CD4-positive, alpha-beta T cell (primary cell): ENCODE measurements at regions not wholly inside any gene's neighbourhood (a gene's known extent, or its start where the extent isn't known, plus 50 kb on each side); places are given as distances from the start of the nearest gene placed in this dataset.

Experiments
- ATAC-seq: fragments of 200-7000 bp; cut with Tn5 transposase; one replicate; pipeline ENCODE4 v1.10.0; 2022; ENCODE audit warnings: mild to moderate bottlenecking; ENCODE audit not compliant: poor library complexity
- CTCF ChIA-PET: fragments of 350-600 bp; sonication (Branson Sonifier 250); formaldehyde crosslinking; loops from one replicate; lab custom pipeline; 2021; ENCODE audit warnings: antibody characterized with exemption, inconsistent platforms; lab: Charles Lee
- POLR2A ChIA-PET: fragments of 350-600 bp; sonication (Branson Sonifier 250); formaldehyde crosslinking; loops from one replicate; lab custom pipeline; 2021; ENCODE audit warnings: antibody characterized with exemption, inconsistent platforms; lab: Charles Lee
- DNase-seq, 14 experiments: peaks; one replicate each; pipeline ENCODE4 v3.0.0-alpha.2; 2013 to 2020; ENCODE audit warnings: mixed read lengths in 2 of 14
- H3K27ac ChIP-seq, 2 donors: one replicate each; pipeline versions ENCODE4 v1.5.1 to v1.7.0; 2013; ENCODE audit warnings: low read length in 2 of 2, low read depth in 1 of 2, mild to moderate bottlenecking in 1 of 2
- H3K27me3 ChIP-seq, 2 experiments: 1 replicate in 1 of 2; 2 replicates in 1 of 2; pipeline versions ENCODE4 v1.6.1 to v1.7.0; 2013; ENCODE audit warnings: low read length in 2 of 2, control low read depth in 1 of 2, mild to moderate bottlenecking in 1 of 2, moderate library complexity in 1 of 2; ENCODE audit not compliant: insufficient read depth in 2 of 2, control insufficient read depth in 1 of 2
- H3K36me3 ChIP-seq: one replicate; pipeline ENCODE4 v1.6.1; 2013; ENCODE audit warnings: low read length, control low read depth; ENCODE audit not compliant: insufficient read depth
- H3K4me1 ChIP-seq: one replicate; pipeline ENCODE4 v1.6.1; 2013; ENCODE audit warnings: low read length, control low read depth; ENCODE audit not compliant: insufficient read depth
- H3K4me3 ChIP-seq: one replicate; pipeline ENCODE4 v1.5.1; 2013; ENCODE audit warnings: mild to moderate bottlenecking, low read length, moderate library complexity
- H3K9me3 ChIP-seq, 2 experiments: 1 replicate in 1 of 2; 2 replicates in 1 of 2; pipeline versions ENCODE4 v1.6.1 to v1.7.0; 2013; ENCODE audit warnings: low read length in 2 of 2, mild to moderate bottlenecking in 2 of 2, control low read depth in 1 of 2, moderate library complexity in 1 of 2; ENCODE audit not compliant: control insufficient read depth in 1 of 2, insufficient read depth in 1 of 2
- H3K27ac Mint-ChIP-seq: one replicate; pipeline ENCODE4 v1.8.0; 2020; ENCODE audit warnings: mixed read lengths
- H3K27me3 Mint-ChIP-seq: one replicate; pipeline ENCODE4 v1.8.0; 2021; ENCODE audit warnings: mixed read lengths
- H3K36me3 Mint-ChIP-seq: one replicate; pipeline ENCODE4 v1.8.0; 2021; ENCODE audit warnings: low read depth, mixed read lengths
- H3K4me1 Mint-ChIP-seq: one replicate; pipeline ENCODE4 v1.8.0; 2021; ENCODE audit warnings: low read depth, mixed read lengths
- H3K4me3 Mint-ChIP-seq: one replicate; pipeline ENCODE4 v1.8.0; 2020; ENCODE audit warnings: mild to moderate bottlenecking, mixed read lengths
- H3K9me3 Mint-ChIP-seq: one replicate; pipeline ENCODE4 v1.8.0; 2020; ENCODE audit warnings: mixed read lengths
- CTCF ChIP-seq: fragments of 200-600 bp; IDR thresholded peaks from one replicate; pipeline ENCODE4 v1.8.0; 2022; ENCODE audit warnings: antibody characterized with exemption, mild to moderate bottlenecking
- intact Hi-C, 2 experiments: fragments of 100-400 bp; cut with DNase I in 1 of 2; cut with micrococcal nuclease in 1 of 2; formaldehyde crosslinking; loops; one replicate each; pipeline versions ENCODE4 v1.15.1 to v1.9.0; 2023 to 2025; cut with DNase I, micrococcal nuclease

- ChIA-PET CTCF (no interaction called here), POLR2A (no interaction called here)
- no peak for ATAC-seq
- H3K4me3 Mint-ChIP-seq = no peak overlapping the region
- H3K9me3 Mint-ChIP-seq = no peaks in the 10 kb centered on the region
- DNase-seq = no peak
- Histone ChIP-seq H3K9me3 (peaks cover 0 to 12% of the 10 kb centered on the region in 2 experiments), H3K27me3 (no peaks in the 10 kb centered on the region), H3K36me3 (no peaks in the 10 kb centered on the region), H3K27ac (no peak overlapping the region), H3K4me1 (no peaks in the 10 kb centered on the region), H3K4me3 (no peak overlapping the region)
- no peaks in the 10 kb centered on the region for H3K4me1 Mint-ChIP-seq
- no peaks in the 10 kb centered on the region for H3K36me3 Mint-ChIP-seq
- H3K27ac Mint-ChIP-seq = no peak overlapping the region
- intact Hi-C loops = no loop called here
- TF ChIP-seq CTCF = no peak
- no peaks in the 10 kb centered on the region for H3K27me3 Mint-ChIP-seq
These were observed 614.7 kb upstream of the TMEM132C start for GRCh38 chr12:127652281-127652680.

DNA sequence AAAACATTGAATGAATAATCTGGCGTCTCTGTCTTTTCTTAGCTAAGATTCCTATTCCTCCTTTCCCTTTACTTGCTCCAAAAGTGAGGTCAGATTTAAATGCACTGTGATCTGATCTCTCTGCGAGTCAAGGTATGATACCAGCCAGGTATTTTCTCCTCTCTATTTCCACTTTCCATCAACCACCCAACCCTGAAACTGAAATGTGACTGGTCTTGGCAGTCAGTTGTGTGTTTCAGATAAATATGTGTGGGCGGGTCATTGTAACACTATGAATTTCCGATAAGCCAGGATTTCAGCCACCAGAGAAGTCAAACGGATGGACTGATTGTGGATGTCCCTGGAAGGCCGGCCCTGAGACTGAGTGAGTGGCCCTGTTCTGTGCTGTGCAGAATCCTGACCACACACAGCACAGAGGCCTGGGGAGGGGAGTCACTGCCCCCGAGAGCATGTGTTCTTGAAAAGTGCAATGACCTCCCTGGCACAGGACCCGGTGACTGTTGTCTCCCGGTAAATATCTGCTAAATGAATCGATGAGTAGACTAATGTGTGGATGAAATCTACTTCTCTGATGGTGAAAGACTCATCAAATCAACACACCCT is 612.5 kb upstream of the TMEM132C start:
- no peaks in the 10 kb centered on the region for H3K36me3 ChIP-seq
- H3K4me3 Mint-ChIP-seq = no peak overlapping the region
- DNase-seq = no peak
- intact Hi-C loops = no loop called here
- H3K4me1 Mint-ChIP-seq = no peaks in the 10 kb centered on the region
- no peaks in the 10 kb centered on the region for H3K27me3 Mint-ChIP-seq
- CTCF ChIA-PET = no interaction called here
- TF ChIP-seq CTCF = no peak
- H3K27ac Mint-ChIP-seq = no peak overlapping the region
- ATAC-seq = no peak
- no peaks in the 10 kb centered on the region for H3K36me3 Mint-ChIP-seq
- H3K9me3 Mint-ChIP-seq = no peaks in the 10 kb centered on the region
- no peak overlapping the region for H3K4me3 ChIP-seq
- H3K9me3 ChIP-seq = peaks cover 0 to 16% of the 10 kb centered on the region in 2 experiments
- POLR2A ChIA-PET = no interaction called here
- no peaks in the 10 kb centered on the region for H3K4me1 ChIP-seq
- H3K27me3 ChIP-seq = no peaks in the 10 kb centered on the region
- H3K27ac ChIP-seq = no peak overlapping the region

DNA sequence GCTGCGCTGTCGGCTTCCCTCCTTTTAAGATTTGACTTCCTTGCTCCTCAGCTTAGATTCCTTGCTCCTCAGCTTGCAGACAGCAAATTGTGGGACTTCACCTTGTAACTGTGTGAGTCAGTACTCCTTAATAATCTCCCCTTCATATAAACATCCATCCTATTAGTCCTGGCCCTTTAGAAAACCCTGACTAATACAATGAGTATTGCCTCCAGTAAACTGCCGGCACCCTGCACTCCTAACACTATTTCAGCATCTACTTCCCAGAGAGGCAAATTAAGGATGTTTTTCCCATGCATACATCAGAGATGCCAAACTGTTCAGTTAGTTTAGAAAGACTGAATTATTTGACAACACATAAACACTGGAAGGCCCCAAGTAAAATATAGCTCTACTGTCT is 611.3 kb upstream of the TMEM132C start:
- no peak for ATAC-seq
- Histone ChIP-seq H3K4me1 (no peaks in the 10 kb centered on the region), H3K27me3 (no peaks in the 10 kb centered on the region), H3K36me3 (no peaks in the 10 kb centered on the region), H3K27ac (no peak overlapping the region), H3K9me3 (peaks cover 0 to 16% of the 10 kb centered on the region in 2 experiments), H3K4me3 (no peak overlapping the region)
- no peak for TF ChIP-seq CTCF
- POLR2A ChIA-PET = no interaction called here
- Mint-ChIP-seq H3K36me3 (no peaks in the 10 kb centered on the region), H3K27me3 (no peaks in the 10 kb centered on the region), H3K27ac (no peak overlapping the region), H3K9me3 (no peaks in the 10 kb centered on the region), H3K4me1 (no peaks in the 10 kb centered on the region), H3K4me3 (no peak overlapping the region)
- DNase-seq = no peak
- intact Hi-C loops = no loop called here
- CTCF ChIA-PET = no interaction called here
